ENCODE measurements at regions not wholly inside any gene's neighbourhood (a gene's known extent, or its start where the extent isn't known, plus 50 kb on each side); places are given as distances from the start of the nearest gene placed in this dataset.
A peak's percentile ranks its signal among the peaks of the same experiment; 100 is the strongest.
"Not testable (repeated sequence)": the region's sequence is repeated elsewhere in the genome, so short reads cannot be mapped to it uniquely, and the experiment has no call there.

- H3K36me3 Mint-ChIP-seq (ENCODE audit: insufficient read depth in 2 of 2); H3K4me1 Mint-ChIP-seq (ENCODE audit: low read depth); H3K27ac Mint-ChIP-seq; H3K4me3 Mint-ChIP-seq; H3K9me3 Mint-ChIP-seq; DNase-seq: not testable (repeated sequence)
- peaks cover 17% of the 10 kb centered on the region for H3K27me3 Mint-ChIP-seq (ENCODE audit: low read depth)
- ATAC-seq (replicated peaks in 1 of 2), result peak in 1 of 2 donors; percentile 17
Observed at GRCh38 chr7:76937330-76937729, 94.8 kb downstream of the SPDYE17 start.

GRCh38 chr7:76936346-76936745 lies 95.8 kb downstream of the SPDYE17 start:
- H3K27me3 Mint-ChIP-seq (ENCODE audit: low read depth), result peaks cover 17% of the 10 kb centered on the region
- not testable (repeated sequence) for H3K27ac Mint-ChIP-seq; H3K36me3 Mint-ChIP-seq (ENCODE audit: insufficient read depth in 2 of 2); H3K4me3 Mint-ChIP-seq; H3K4me1 Mint-ChIP-seq (ENCODE audit: low read depth); H3K9me3 Mint-ChIP-seq; DNase-seq; ATAC-seq (replicated peaks in 1 of 2)

GRCh38 chr7:76934711-76935110 lies 97.5 kb downstream of the SPDYE17 start:
- not testable (repeated sequence) for DNase-seq

GRCh38 chr7:76932957-76933356 lies 99.2 kb downstream of the SPDYE17 start:
- H3K4me1 Mint-ChIP-seq (ENCODE audit: low read depth); H3K9me3 Mint-ChIP-seq; H3K27ac Mint-ChIP-seq; H3K36me3 Mint-ChIP-seq (ENCODE audit: insufficient read depth in 2 of 2); DNase-seq: not testable (repeated sequence)
- Mint-ChIP-seq H3K4me3 (peak overlapping the region in 1 of 2 donors; percentile 4), H3K27me3 (ENCODE audit: low read depth) (peaks cover 29% of the 10 kb centered on the region)
- ATAC-seq (replicated peaks in 1 of 2), result peak; percentile 75 to 87

More at GRCh38 chr7:76934711-76935110, 97.5 kb downstream of the SPDYE17 start:
- H3K9me3 Mint-ChIP-seq; H3K4me1 Mint-ChIP-seq (ENCODE audit: low read depth); H3K36me3 Mint-ChIP-seq (ENCODE audit: insufficient read depth in 2 of 2); H3K4me3 Mint-ChIP-seq; ATAC-seq (replicated peaks in 1 of 2); H3K27ac Mint-ChIP-seq: not testable (repeated sequence)
- H3K27me3 Mint-ChIP-seq (ENCODE audit: low read depth), result peaks cover 18% of the 10 kb centered on the region

- not testable (repeated sequence) for H3K27ac Mint-ChIP-seq; ATAC-seq (replicated peaks in 1 of 2); DNase-seq; H3K4me1 Mint-ChIP-seq (ENCODE audit: low read depth); H3K9me3 Mint-ChIP-seq; H3K36me3 Mint-ChIP-seq (ENCODE audit: insufficient read depth in 2 of 2); H3K4me3 Mint-ChIP-seq
- peaks cover 19% of the 10 kb centered on the region for H3K27me3 Mint-ChIP-seq (ENCODE audit: low read depth)
Observed at GRCh38 chr7:76931441-76931840, 100.7 kb downstream of the SPDYE17 start.

GRCh38 chr7:76930416-76930815 lies 101.7 kb downstream of the SPDYE17 start:
- H3K36me3 Mint-ChIP-seq (ENCODE audit: insufficient read depth in 2 of 2); H3K27ac Mint-ChIP-seq; H3K4me3 Mint-ChIP-seq; DNase-seq; ATAC-seq (replicated peaks in 1 of 2); H3K9me3 Mint-ChIP-seq; H3K4me1 Mint-ChIP-seq (ENCODE audit: low read depth): not testable (repeated sequence)
- peaks cover 19% of the 10 kb centered on the region for H3K27me3 Mint-ChIP-seq (ENCODE audit: low read depth)

- not testable (repeated sequence) for DNase-seq; H3K27ac Mint-ChIP-seq; H3K4me3 Mint-ChIP-seq; H3K36me3 Mint-ChIP-seq (ENCODE audit: insufficient read depth in 2 of 2); H3K4me1 Mint-ChIP-seq (ENCODE audit: low read depth); ATAC-seq (replicated peaks in 1 of 2); H3K9me3 Mint-ChIP-seq
- H3K27me3 Mint-ChIP-seq (ENCODE audit: low read depth), result peaks cover 25% of the 10 kb centered on the region
Observed at GRCh38 chr7:76928751-76929150, 103.4 kb downstream of the SPDYE17 start.

GRCh38 chr7:76927741-76928393 lies 104.3 kb downstream of the SPDYE17 start:
- not testable (repeated sequence) for ATAC-seq (replicated peaks in 1 of 2); H3K36me3 Mint-ChIP-seq (ENCODE audit: insufficient read depth in 2 of 2); H3K27ac Mint-ChIP-seq; DNase-seq; H3K4me1 Mint-ChIP-seq (ENCODE audit: low read depth); H3K4me3 Mint-ChIP-seq; H3K9me3 Mint-ChIP-seq
- H3K27me3 Mint-ChIP-seq (ENCODE audit: low read depth), result peaks cover 23% of the 10 kb centered on the region

GRCh38 chr7:76926416-76926815 lies 105.7 kb downstream of the SPDYE17 start:
- not testable (repeated sequence) for H3K4me3 Mint-ChIP-seq; H3K36me3 Mint-ChIP-seq (ENCODE audit: insufficient read depth in 2 of 2); DNase-seq; H3K4me1 Mint-ChIP-seq (ENCODE audit: low read depth); ATAC-seq (replicated peaks in 1 of 2); H3K9me3 Mint-ChIP-seq; H3K27ac Mint-ChIP-seq
- peaks cover 25% of the 10 kb centered on the region for H3K27me3 Mint-ChIP-seq (ENCODE audit: low read depth)

GRCh38 chr7:76924756-76925155 lies 107.4 kb downstream of the SPDYE17 start:
- peaks cover 25% of the 10 kb centered on the region for H3K27me3 Mint-ChIP-seq (ENCODE audit: low read depth)
- not testable (repeated sequence) for H3K27ac Mint-ChIP-seq; H3K4me3 Mint-ChIP-seq; DNase-seq; ATAC-seq (replicated peaks in 1 of 2); H3K4me1 Mint-ChIP-seq (ENCODE audit: low read depth); H3K9me3 Mint-ChIP-seq; H3K36me3 Mint-ChIP-seq (ENCODE audit: insufficient read depth in 2 of 2)

GRCh38 chr7:76918619-76919018 lies 113.5 kb downstream of the SPDYE17 start:
- H3K4me3 Mint-ChIP-seq; ATAC-seq (replicated peaks in 1 of 2); H3K9me3 Mint-ChIP-seq; DNase-seq; H3K36me3 Mint-ChIP-seq (ENCODE audit: insufficient read depth in 2 of 2); H3K27ac Mint-ChIP-seq; H3K27me3 Mint-ChIP-seq (ENCODE audit: low read depth); H3K4me1 Mint-ChIP-seq (ENCODE audit: low read depth): not testable (repeated sequence)

- not testable (repeated sequence) for H3K9me3 Mint-ChIP-seq; H3K36me3 Mint-ChIP-seq (ENCODE audit: insufficient read depth in 2 of 2); H3K4me1 Mint-ChIP-seq (ENCODE audit: low read depth); H3K27ac Mint-ChIP-seq; H3K27me3 Mint-ChIP-seq (ENCODE audit: low read depth); ATAC-seq (replicated peaks in 1 of 2); DNase-seq; H3K4me3 Mint-ChIP-seq
Observed at GRCh38 chr7:76914361-76914760, 117.8 kb downstream of the SPDYE17 start.

GRCh38 chr7:76912011-76912814 lies 119.9 kb downstream of the SPDYE17 start:
- Mint-ChIP-seq H3K4me3 (peak overlapping the region; percentile 31 to 81), H3K27ac (peak overlapping the region; percentile 82)
- not testable (repeated sequence) for H3K36me3 Mint-ChIP-seq (ENCODE audit: insufficient read depth in 2 of 2); H3K4me1 Mint-ChIP-seq (ENCODE audit: low read depth); H3K9me3 Mint-ChIP-seq; DNase-seq; H3K27me3 Mint-ChIP-seq (ENCODE audit: low read depth); ATAC-seq (replicated peaks in 1 of 2)

Data from activated T-cell treated with anti-CD3 and anti-CD28 coated beads, Interleukin-2, amount 50 U/mL, for 72 hours (primary cell).